Stimulated activated CD8-positive, alpha-beta memory T cell treated with anti-CD3 and anti-CD28 coated beads, Interleukin-12 subunit alpha, Interleukin-12 subunit beta, amount 100 ng/mL, for 24 hours (primary cell): ENCODE measurements at regions not wholly inside any gene's neighbourhood (a gene's known extent, or its start where the extent isn't known, plus 50 kb on each side); places are given as distances from the start of the nearest gene placed in this dataset.
"Not testable (repeated sequence)": the region's sequence is repeated elsewhere in the genome, so short reads cannot be mapped to it uniquely, and the experiment has no call there.

Experiments
- DNase-seq: peaks from one replicate; pipeline ENCODE4 v3.0.0-alpha.2; 2020; ENCODE audit errors: extremely low read depth

GRCh38 chr1:199447906-199448305 is 579.6 kb upstream of the NR5A2 start:
- DNase-seq = no peak

GRCh38 chr1:199448646-199449045 is 578.9 kb upstream of the NR5A2 start:
- no peak for DNase-seq

GRCh38 chr1:199449221-199449620 is 578.3 kb upstream of the NR5A2 start:
- DNase-seq = no peak

- no peak for DNase-seq
These were observed 577.8 kb upstream of the NR5A2 start for GRCh38 chr1:199449681-199450080.

GRCh38 chr1:199452627-199453026 is 574.9 kb upstream of the NR5A2 start:
- DNase-seq = no peak

GRCh38 chr1:199453723-199454122 is 573.8 kb upstream of the NR5A2 start:
- DNase-seq = no peak

GRCh38 chr1:199460933-199461332 is 566.6 kb upstream of the NR5A2 start:
- DNase-seq = no peak

GRCh38 chr1:199463521-199464127 is 563.9 kb upstream of the NR5A2 start:
- DNase-seq = no peak

- no peak for DNase-seq
These were observed 560.5 kb upstream of the NR5A2 start for GRCh38 chr1:199466961-199467360.

- DNase-seq = no peak
These were observed 555.5 kb upstream of the NR5A2 start for GRCh38 chr1:199472018-199472417.

- DNase-seq = no peak
These were observed 554.5 kb upstream of the NR5A2 start for GRCh38 chr1:199472978-199473377.

GRCh38 chr1:199474738-199475137 is 552.8 kb upstream of the NR5A2 start:
- no peak for DNase-seq

- no peak for DNase-seq
These were observed 545.1 kb upstream of the NR5A2 start for GRCh38 chr1:199482426-199482825.

GRCh38 chr1:199489594-199489993 is 537.9 kb upstream of the NR5A2 start:
- DNase-seq = no peak

- DNase-seq = no peak
These were observed 536.6 kb upstream of the NR5A2 start for GRCh38 chr1:199490769-199491527.

- no peak for DNase-seq
These were observed 532.1 kb upstream of the NR5A2 start for GRCh38 chr1:199495432-199495831.

GRCh38 chr1:199498802-199499201 is 528.7 kb upstream of the NR5A2 start:
- not testable (repeated sequence) for DNase-seq

GRCh38 chr1:199508072-199508471 is 519.4 kb upstream of the NR5A2 start:
- DNase-seq = no peak

GRCh38 chr1:199508653-199509052 is 518.9 kb upstream of the NR5A2 start:
- no peak for DNase-seq

- no peak for DNase-seq
These were observed 518.1 kb upstream of the NR5A2 start for GRCh38 chr1:199509456-199509855.

GRCh38 chr1:199510314-199510713 is 517.2 kb upstream of the NR5A2 start:
- DNase-seq = no peak

- DNase-seq = no peak
These were observed 515.3 kb upstream of the NR5A2 start for GRCh38 chr1:199512037-199512710.

- DNase-seq = no peak
These were observed 512.2 kb upstream of the NR5A2 start for GRCh38 chr1:199515261-199515660.
